GM12872 (cell line): ENCODE measurements at regions not wholly inside any gene's neighbourhood (a gene's known extent, or its start where the extent isn't known, plus 50 kb on each side); places are given as distances from the start of the nearest gene placed in this dataset.

ENCODE experiments used
- TF ChIP-seq, protein P1 (sequence below): IDR thresholded peaks from 3 replicates; pipeline ENCODE4 v1.5.1; 2011; ENCODE audit warnings: low read depth, mild to moderate bottlenecking, low read length, moderate library complexity; ENCODE audit not compliant: insufficient read depth

GRCh38 chr7:46912692-46913091 is 669.2 kb downstream of the TNS3 start:
- TF ChIP-seq, protein P1, sequence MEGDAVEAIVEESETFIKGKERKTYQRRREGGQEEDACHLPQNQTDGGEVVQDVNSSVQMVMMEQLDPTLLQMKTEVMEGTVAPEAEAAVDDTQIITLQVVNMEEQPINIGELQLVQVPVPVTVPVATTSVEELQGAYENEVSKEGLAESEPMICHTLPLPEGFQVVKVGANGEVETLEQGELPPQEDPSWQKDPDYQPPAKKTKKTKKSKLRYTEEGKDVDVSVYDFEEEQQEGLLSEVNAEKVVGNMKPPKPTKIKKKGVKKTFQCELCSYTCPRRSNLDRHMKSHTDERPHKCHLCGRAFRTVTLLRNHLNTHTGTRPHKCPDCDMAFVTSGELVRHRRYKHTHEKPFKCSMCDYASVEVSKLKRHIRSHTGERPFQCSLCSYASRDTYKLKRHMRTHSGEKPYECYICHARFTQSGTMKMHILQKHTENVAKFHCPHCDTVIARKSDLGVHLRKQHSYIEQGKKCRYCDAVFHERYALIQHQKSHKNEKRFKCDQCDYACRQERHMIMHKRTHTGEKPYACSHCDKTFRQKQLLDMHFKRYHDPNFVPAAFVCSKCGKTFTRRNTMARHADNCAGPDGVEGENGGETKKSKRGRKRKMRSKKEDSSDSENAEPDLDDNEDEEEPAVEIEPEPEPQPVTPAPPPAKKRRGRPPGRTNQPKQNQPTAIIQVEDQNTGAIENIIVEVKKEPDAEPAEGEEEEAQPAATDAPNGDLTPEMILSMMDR = no peak

- TF ChIP-seq, protein P1 = no peak
Observed at GRCh38 chr7:46909601-46910051, 672.3 kb downstream of the TNS3 start.

- TF ChIP-seq, protein P1 = no peak
Observed at GRCh38 chr7:46908770-46909169, 673.1 kb downstream of the TNS3 start.

DNA sequence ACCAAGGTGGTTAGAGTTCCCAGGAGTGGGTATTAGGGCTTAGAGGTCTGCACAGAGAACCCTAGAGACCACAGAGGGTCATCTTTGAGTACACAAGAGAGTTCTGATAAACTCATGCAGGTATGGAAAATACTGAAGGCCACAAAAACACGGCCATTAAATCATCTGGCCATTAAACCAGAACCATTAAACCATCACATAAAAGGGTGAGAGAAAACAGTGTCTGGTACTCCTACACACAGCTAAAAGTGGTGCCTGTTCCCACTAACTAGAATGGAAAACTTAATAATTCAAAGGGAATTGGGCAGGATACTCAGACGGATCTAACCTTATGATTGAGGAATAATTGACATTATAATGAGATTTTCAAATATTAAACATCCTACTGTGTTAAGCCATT is 679.4 kb downstream of the TNS3 start:
- TF ChIP-seq, protein P1 = no peak

GRCh38 chr7:46900312-46901263 is 681.3 kb downstream of the TNS3 start:
- TF ChIP-seq, protein P1 = no peak

DNA sequence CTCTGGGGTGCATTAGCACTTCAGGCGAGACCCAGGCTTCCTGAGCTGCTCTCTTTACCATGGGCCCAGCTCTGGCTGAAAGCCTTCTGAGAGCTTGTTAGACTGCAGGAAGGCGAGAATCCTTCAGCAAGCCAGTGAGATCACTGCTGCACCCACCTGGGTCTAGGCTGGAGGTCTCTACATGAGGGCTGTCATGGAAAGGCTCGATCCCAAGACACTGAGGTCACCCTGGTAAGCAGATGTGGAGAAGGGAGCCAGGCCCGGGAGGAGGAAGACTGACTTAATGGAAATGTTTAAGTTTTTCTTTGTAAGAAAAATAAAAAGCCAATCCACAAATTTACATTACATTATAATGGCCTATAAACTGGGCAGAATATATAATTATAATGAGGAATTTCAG is 684.5 kb downstream of the TNS3 start:
- TF ChIP-seq, protein P1 = no peak

- TF ChIP-seq, protein P1 = no peak
Observed at GRCh38 chr7:46886669-46887374, 695.1 kb downstream of the TNS3 start.
